T-helper 2 cell (primary cell): ENCODE measurements at regions not wholly inside any gene's neighbourhood (a gene's known extent, or its start where the extent isn't known, plus 50 kb on each side); places are given as distances from the start of the nearest gene placed in this dataset.
"Not testable (repeated sequence)": the region's sequence is repeated elsewhere in the genome, so short reads cannot be mapped to it uniquely, and the experiment has no call there.

Experiments used
- DNase-seq, 5 experiments: peaks; one replicate each; pipeline versions ENCODE4 v3.0.0 to v3.0.0-alpha.2; 2012 to 2022

DNA sequence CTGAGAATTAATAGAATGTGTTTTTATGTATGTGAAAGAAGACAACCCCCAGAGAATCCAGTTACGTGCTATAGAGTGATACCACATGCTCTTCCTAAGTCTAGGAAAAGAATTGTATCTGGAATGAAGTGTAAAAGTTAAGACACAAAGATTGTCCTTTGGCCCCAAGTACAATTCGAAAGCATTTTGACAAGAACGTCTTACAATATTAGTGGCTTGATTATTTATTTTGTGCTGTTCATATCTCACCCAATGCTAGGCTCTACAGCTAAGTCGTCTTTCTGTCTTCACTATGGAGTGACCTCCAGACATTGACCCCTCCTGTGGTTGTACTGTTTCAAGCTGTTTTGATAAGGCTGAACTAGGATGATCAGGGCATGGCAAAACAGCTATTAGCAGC, 345.7 kb upstream of the C2CD4B start:
- DNase-seq: no peak

DNA sequence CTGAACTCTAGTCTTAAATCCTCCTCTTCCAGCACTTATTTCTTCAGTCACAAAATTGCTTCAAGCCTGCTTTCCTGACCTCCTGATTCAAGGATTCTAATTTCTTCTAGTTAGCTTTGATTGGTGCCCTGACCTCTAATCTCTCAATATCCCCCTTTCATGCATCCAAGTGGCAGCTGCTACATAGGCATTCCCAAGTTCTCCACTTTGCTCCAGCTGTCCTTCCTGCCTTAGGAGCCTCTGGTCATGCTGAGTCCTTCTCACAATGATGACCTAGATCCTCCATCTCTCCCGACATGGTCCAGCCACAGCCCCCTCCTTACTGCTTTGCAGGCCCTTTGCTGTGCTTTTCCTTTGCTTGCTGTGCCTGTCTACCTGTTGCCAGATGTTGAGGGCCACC, 347.8 kb upstream of the C2CD4B start:
- no peak for DNase-seq

DNA sequence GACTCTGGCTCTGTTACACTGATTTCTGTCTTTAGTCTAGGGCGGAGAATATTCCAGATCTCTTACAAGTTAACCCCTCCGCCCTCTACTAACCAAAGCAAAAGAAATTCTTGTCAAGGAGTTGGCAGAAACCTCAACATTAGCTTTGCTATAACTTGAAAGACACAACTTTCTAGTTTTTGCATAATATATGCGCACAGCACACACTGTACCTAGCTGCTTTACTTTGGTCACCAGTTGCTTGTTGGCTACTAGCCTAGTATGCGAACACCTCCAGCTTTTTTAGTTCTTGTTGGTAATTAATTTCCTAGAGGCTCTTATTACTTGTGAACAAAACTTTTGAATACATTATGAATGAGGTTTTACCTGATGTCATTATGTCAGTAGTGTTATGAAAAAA, 348.8 kb upstream of the C2CD4B start:
- no peak for DNase-seq

DNA sequence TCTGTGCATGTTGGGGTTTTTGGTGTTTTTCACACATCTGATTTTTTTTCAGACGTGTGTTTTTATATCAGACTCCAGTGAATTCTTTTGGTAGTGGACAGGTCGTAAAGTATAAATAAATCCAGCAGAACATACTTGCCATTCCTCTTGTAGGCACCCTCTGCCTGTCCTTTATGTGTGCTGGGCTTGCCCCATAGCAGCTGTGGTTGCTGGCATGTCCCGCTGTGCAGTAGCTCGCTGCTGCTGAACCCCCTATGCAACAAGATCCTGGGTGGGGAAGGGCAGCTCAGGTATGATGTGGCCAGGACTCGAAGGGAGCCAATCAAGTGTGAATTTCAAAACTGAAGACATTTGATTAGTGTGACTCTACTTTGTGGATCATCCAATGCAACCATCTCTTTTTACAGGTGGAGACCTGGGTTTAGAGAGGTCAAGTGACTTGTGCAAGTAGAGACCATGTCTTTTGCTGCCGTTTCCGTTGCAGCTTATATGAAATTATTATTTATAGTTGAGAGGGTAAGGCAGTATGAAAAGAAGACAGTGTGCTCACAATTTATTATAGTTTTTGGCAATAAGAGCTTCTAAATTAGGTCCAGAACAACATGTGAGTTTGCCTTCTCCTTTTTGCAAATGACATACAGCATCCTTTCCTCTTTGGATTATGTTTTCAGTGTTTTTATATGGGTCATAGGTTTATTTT, 350.8 kb upstream of the C2CD4B start:
- no peak for DNase-seq

DNA sequence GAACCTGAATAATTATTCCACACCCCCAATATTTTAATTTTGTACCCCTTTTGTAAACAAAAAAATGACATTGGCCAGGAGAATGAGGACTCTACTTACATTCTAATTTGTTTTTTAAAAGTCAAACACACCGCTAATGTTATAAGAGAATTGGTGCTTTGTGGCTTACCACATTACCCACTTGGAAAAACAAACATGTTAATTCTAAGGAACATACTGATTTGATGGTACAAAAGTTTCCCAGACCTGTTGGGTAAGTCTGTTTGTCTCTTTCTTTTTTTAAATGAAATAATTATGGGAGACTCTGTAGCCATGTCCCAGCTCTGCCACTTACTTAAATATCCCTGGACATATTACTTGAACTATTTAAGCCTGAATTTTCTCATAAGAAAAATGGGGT, 352.5 kb upstream of the C2CD4B start:
- DNase-seq: no peak

DNA sequence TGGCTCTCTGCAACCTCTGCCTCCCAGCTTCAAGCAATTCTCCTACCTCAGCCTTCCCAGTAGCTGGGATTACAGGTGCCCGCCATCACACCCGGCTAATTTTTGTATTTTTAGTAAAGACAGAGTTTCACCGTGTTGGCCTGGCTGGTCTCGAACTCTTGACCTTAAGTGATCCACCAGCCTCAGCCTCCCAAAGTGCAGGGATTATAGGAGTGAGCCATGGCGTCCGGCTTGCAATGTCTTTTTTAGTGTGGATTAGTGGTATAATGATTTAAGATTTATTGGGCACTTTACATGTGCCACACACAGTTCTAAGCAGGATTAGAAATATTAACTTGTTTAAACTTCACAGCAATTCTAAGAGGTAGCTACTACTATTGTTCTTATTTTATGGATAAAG, 353.6 kb upstream of the C2CD4B start:
- not testable (repeated sequence) for DNase-seq

DNA sequence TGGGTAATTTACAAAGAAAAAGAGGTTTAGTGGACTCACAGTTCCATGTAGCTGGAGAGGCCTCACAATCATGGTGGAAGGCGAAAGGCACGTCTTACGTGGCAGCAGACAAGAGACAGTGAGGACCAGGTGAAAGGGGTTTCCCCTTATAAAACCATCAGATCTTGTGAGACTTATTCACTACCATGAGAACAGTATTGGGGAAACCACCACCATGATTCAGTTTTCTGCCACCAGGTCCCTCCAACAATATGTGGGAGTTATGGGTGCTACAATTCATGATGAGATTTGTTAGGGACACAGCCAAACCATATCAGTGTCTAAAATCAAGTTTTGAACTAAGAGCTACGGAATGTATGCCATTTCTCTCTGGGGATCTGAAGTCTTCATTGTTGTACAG, 354.8 kb upstream of the C2CD4B start:
- no peak for DNase-seq

DNA sequence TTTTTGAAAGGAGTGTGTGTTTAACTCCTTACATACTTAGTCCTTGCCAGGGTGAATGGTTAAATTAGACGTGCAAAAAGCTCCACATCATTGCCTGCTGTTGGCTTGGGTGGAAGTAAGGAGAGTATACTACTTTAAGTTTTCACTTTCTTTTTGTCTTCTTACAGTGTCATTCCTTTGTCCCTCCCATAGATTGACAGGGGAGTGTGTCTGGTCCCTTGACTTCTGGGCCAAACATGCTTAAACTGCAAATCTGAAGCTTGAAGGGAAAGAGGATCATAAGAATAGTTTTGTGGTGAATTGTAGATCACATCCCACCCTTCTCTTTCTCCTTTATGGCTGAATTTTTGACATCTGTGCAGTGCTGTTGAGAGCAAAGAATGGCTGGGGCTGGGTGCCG, 355.8 kb upstream of the C2CD4B start:
- no peak for DNase-seq

DNA sequence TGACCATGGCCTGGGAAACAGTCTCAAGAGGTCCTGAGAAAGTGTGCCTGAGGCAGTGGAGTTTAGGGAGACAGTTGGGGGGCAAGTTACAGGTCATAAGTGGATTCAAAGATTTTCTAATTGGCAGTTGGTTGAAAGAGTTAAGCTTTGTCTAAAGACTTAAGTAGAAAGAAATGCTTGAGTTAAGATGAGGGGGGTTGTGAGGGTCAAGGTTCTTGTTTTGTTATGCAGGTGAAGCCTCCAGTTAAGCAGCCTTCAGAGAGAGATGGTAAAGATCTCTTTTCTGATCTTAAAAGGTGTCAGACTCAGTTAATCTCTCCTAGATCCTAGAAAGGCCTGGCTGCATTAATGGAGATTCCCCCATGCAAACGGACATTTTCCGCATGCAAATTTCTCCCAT, 356.3 kb upstream of the C2CD4B start:
- no peak for DNase-seq

DNA sequence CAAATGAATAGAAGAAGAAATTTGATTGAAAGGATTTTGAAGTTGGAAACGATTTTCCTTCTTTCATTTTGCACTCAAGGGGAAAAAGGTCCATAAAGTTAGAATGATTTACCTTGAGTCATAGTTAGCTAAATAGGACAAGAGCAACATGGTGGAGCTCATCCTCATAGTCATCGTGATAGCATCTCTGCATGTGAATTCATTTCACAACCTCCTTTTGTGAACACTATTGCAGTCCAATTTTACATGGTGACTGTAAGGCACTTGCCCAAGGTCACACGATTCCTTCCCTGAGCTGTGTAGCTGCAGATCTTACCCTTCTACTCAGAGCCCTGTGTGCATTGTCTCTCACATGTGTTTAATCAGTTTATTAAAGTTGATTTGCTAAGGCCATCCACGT, 359.8 kb upstream of the C2CD4B start:
- DNase-seq: no peak

DNA sequence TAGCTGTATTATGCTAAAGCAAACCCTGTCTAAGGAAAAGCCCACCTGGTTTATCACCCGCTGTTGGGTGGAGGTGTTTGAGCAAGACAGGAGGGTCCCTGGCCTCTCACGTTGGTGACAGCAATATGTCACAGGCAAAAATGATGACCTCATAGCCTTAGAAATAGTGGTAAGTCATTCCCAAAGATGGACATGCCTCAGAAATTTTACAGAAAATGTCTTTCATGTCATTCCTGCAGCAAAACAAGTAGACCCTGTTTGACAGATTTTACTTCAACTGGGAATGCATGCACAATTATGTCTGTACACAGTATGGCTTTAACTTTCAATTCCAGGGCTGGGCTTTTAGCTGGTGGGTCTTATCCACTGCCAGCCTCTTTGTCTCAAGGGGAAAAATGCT, 362.3 kb upstream of the C2CD4B start:
- DNase-seq: no peak

DNA sequence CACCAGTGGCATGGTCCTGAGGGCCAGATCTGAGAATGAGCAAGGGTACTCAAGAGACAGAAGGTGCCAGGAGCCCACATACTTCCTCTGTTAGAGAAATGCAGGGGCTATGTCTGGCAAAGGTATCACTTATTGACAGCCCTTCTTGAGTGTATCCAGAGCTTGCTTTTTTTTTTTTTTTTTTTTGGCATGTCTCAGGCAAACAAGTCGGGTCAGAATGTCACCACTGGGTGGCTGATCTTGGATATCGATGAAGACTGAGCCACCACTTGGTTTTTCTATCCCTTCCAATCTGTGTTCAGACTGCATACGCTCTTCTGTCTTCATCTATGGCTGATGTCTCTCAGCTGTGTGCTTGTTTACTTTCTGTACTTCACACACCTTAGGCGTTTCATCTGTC, 363.4 kb upstream of the C2CD4B start:
- DNase-seq: no peak

DNA sequence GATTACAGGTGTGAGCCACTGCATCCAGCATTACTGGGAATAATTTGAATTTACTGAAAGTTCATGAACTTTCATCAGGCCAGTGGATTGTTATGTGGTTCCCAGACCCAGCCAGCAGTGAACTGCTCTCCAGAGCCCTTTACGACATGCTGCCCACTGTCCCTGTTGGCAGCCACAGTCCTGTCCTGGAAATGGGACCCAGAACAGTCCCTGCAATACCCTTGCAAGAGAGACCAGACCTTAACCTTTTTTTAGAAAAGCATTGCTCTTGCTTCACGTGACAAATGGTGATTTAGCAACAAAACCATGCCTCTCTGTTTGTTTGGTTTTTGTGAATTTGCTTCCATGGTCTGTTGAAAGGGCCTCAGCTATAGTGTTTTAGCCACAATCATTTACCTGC, 367.3 kb upstream of the C2CD4B start:
- no peak for DNase-seq

DNA sequence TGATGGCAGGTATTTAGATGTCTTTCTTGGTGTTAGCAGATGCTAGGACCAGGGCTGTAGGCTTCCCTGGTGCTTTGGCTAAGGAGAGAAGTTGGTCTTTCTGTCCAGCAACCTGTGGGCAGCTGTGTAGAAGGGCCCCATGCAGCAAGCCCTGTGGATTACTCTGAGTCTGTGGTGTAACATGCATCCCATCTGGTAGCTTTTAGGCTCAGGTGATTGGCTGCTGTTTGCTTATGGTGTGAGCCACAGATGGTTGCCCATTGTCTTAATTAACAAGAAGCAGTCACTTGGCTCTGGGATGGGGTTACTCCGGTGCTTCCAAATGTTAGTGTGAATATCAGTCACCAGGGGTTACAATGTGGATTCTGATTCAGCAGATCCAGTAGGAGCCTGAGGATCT, 368.6 kb upstream of the C2CD4B start:
- DNase-seq: no peak

DNA sequence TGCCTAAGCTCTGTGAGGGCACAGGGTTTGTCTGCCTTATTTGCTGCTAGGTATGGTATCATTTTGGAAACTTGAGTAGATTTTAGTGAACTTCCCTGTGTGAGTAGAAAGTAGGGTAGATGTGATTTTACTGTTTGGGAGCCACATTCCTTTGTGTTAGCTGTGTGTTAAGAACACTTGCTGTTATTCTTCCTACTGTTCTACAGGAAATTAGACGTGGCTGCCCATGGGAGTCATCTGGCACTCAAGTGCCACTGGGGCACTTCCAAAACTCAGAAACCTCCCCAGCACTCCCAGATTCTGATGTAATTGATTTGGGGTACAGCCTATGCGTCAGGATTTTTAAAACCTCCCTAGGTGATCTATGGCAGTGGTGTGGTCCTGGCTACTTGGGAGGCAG, 369.9 kb upstream of the C2CD4B start:
- DNase-seq: no peak

DNA sequence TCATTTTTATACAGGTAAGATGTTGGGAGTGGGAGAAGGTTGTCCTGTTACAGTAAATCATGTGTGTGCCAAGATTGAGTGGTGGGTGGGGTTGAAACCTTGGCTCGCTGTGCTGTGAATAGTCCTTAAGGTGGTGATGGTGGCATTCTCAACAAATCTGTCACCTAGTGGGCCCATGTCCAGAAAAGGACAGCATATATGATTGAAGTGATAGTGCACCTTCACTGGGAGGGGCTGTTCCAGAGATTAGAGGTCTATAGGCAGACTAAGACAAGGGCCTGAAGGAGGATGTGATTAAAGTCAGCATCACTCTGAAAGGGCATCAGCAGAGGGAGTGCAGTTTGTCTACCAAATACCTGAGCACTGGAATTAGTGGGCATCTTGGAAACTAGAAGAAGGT, 374.2 kb upstream of the C2CD4B start:
- DNase-seq: no peak

DNA sequence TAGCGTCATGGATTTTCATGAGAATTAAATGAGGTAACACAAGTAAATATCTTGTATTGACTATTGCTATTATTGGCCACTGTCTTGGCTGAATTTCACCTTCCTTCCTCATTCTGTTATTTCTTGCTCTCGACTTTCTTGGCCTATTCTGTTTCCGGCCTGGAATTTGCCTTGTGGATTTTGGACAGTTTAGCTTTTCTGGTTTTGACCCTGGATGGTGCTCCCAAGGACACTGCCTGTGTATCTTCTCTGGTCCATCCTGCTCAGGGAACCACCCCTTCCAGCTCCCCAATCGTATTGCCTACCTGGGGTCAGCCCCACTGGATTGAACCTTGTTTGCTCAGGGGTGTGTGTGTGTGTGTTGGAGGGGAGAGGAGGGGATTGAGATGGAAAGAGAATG, 376.2 kb upstream of the C2CD4B start:
- DNase-seq: no peak

DNA sequence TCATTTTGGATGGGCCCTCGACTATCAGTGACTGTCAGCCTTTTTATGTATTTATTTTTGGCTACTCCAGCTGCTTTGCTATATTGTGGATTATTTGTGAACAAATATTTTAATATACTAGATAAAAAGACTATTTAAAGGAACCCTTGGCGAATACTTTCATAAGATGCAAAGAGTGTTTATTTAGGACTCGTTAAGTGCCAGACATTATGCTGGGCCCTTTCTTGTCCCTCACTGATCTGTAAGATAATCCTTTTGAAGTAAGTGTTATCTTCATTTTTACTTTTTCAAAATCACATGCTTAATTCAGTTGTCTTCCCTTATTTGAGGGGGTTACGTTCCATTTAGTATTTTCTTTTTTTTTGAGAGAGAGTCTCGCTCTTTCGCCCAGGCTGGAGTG, 376.8 kb upstream of the C2CD4B start:
- no peak for DNase-seq

DNA sequence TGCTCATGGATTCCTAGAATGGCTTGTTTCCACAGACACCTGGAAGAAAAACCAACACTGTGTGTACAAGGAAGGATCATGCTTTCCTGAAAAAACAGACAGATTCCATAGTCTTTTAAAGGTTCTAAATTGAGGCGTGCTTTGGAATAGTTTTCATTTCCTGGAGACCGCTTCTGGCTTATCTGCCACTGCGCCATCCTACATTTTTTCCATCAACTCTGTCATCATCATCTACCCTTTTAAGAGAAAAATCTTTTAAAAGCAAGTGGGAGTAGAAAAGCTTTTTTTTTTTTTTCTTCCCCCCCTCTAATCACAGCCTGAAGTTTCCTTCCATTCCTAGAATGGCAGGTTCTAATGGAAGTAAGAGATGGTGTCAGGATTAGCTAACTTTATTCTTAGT, 379.4 kb upstream of the C2CD4B start:
- DNase-seq: no peak

DNA sequence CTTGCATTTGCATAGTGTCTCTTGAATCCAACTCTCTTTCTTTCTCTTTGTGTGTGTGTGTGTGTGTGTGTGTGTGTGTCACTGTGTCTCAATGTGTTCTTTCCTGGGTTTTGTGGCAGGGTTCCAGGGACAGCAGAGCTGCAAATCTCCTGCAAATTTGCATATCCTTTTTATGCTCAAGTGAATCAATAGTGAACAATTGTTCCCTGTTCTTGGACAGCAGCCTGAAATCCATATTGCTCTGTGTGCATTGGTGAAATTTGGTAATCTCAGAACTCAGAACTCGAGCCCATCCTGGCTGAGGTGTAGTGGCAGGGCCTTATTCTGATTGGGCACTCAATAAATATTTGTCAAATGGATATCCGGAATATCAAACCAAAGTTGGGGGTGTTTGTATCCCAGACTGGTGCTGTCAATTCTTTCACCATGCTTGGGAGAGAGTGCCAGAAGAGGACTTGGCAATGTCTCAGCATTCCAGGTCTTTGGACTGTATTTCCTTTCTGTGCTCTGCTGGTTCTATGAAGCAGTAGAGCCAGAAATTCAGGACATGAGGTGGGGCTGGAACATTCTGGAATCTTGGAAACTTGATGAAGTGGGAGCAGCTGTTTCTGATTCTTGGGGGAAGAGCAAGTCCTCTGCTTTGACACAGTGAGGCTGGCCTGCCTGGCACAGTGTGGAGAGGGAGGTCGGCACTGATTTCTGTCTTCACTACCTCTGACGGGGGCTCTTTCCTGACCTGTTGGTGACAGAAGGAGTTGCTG, 380.6 kb upstream of the C2CD4B start:
- no peak for DNase-seq

DNA sequence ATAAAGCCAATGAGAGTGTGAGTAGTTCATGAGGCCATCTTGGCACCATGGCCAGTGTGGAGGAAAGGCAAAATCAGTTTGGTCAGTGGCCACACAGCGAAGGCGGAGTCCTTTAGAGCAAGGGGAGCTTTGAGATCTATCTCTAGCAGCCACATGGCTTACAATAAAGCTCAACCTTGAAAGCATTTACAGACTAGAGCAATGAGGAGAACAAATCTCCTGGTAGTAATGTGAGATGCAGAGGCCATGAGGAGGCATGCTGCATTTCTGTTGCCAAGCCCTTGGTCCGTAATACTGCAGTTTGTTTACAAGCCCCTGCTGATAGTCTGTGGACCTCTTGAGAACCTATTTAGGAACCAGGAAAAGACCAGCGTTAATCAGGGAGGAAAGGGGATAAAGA, 381.5 kb upstream of the C2CD4B start:
- no peak for DNase-seq

DNA sequence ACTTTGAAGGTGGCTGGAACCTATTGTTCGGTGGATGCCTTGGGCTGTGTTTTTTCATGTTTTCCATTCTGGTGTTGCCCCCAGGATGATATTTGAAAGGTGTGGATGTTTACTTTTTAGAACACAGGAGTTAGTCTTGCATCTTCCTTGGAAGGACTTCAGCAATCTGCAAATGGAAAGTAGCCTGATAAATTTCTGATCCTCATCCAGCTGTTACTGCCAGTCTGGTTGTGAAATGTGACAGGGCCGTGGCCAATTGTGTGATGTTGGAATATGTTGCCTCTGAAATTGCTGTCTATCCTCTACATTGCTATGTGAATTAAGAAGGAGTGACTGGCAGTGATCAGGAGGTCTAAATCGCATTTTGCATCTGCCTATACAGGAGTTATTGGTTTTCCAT, 382.5 kb upstream of the C2CD4B start:
- DNase-seq: no peak

DNA sequence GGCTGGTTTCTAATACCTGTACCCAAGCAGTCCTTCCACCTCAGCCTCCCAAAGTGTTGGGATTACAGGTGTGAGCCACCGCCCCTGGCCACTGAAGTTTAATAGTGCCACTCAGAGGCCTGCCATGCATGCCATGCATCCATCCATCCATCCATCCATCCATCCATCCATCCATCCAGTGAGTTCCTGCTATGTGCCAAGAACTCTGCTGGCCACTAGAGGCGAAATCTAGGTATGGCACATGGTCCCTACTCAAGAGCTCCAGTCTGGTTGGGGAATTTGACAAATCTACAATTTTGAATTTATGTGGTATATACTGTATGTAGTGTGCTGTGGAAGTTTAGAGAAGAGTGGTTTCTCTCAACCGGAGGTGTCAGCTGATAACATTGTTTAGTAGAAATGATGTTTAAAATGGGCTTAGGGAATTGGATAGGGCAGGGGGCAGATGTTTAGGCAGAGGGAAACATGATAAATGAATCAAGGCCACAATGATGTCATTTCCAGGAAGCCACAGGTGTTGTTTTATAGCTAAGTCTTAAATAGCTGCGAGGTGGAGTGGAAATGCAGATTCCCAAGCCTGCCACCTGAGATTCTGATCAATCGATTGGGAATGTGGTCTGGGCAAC, 384.4 kb upstream of the C2CD4B start:
- no peak for DNase-seq

DNA sequence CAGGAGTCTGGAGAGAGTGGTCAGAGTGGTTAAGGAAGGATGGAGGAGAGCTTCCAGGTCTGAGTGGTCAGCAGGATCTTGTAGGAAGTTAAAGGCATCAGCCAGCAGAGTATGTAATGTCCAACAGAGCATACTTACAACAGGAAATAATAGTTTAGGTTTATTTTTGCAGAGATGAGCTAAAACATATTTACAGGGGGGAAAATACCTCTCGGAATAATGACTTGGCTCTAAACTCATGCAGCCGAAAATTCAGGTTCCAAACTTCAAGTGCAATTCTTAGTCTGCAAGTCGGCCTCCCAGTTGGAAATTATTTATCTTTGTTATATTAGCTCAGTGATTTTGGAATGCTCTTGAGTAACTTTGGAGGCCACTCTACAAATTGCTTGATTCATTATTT, 385.0 kb upstream of the C2CD4B start:
- DNase-seq: no peak
